OCI-LY3 (cell line): ENCODE measurements at regions not wholly inside any gene's neighbourhood (a gene's known extent, or its start where the extent isn't known, plus 50 kb on each side); places are given as distances from the start of the nearest gene placed in this dataset.

Experiments used
- EZH2phosphoT487 ChIP-seq: fragments of 200-600 bp; shearing (Covaris generic); IDR thresholded peaks from 2 replicates; pipeline ENCODE4 v1.6.1; 2018; ENCODE audit warnings: antibody characterized with exemption, mixed run types, low read depth
- TF ChIP-seq, protein P1 (sequence below): fragments of 200-600, 300-600 bp; sonication (generic); IDR thresholded peaks from 2 replicates; pipeline ENCODE4 v1.5.1; 2014; ENCODE audit warnings: antibody characterized with exemption, low read length, low read depth

GRCh38 chrX:44643723-44644122, 101.1 kb upstream of the FUNDC1 start:
- TF ChIP-seq, protein P1, sequence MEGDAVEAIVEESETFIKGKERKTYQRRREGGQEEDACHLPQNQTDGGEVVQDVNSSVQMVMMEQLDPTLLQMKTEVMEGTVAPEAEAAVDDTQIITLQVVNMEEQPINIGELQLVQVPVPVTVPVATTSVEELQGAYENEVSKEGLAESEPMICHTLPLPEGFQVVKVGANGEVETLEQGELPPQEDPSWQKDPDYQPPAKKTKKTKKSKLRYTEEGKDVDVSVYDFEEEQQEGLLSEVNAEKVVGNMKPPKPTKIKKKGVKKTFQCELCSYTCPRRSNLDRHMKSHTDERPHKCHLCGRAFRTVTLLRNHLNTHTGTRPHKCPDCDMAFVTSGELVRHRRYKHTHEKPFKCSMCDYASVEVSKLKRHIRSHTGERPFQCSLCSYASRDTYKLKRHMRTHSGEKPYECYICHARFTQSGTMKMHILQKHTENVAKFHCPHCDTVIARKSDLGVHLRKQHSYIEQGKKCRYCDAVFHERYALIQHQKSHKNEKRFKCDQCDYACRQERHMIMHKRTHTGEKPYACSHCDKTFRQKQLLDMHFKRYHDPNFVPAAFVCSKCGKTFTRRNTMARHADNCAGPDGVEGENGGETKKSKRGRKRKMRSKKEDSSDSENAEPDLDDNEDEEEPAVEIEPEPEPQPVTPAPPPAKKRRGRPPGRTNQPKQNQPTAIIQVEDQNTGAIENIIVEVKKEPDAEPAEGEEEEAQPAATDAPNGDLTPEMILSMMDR = no peak
- TF ChIP-seq EZH2phosphoT487 = no peak
